ENCODE measurements at regions not wholly inside any gene's neighbourhood (a gene's known extent, or its start where the extent isn't known, plus 50 kb on each side); places are given as distances from the start of the nearest gene placed in this dataset.
A peak's percentile ranks its signal among the peaks of the same experiment; 100 is the strongest.

GRCh38 chr6:158920311-158920905 lies 79.6 kb downstream of the RSPH3 start:
- Histone ChIP-seq H3K27me3 (no peaks in the 10 kb centered on the region), H3K27ac (no peak overlapping the region), H3K4me3 (no peak overlapping the region), H3K4me1 (peaks cover 0 to 4% of the 10 kb centered on the region in 2 donors), H3K9me3 (no peaks in the 10 kb centered on the region), H3K36me3 (no peaks in the 10 kb centered on the region)
- no peak for TF ChIP-seq CTCF (IDR thresholded peaks at IDR 0.05)
- DNase-seq (ENCODE audit: low spot score): no peak

- TF ChIP-seq CTCF (IDR thresholded peaks at IDR 0.05): no peak
- peaks cover 0 to 4% of the 10 kb centered on the region in 2 donors for H3K4me1 ChIP-seq
- H3K36me3 ChIP-seq: no peaks in the 10 kb centered on the region
- DNase-seq (ENCODE audit: low spot score): peak; percentile 13
- no peak overlapping the region for H3K4me3 ChIP-seq
- no peaks in the 10 kb centered on the region for H3K27me3 ChIP-seq
- no peak overlapping the region for H3K27ac ChIP-seq
- H3K9me3 ChIP-seq: no peaks in the 10 kb centered on the region
Measured at GRCh38 chr6:158919865-158920264, 80.1 kb downstream of the RSPH3 start.

GRCh38 chr6:158916617-158917016 lies 83.4 kb downstream of the RSPH3 start:
- Histone ChIP-seq H3K27ac (no peak overlapping the region), H3K4me3 (no peak overlapping the region), H3K9me3 (no peaks in the 10 kb centered on the region)

GRCh38 chr6:158914923-158915322 lies 85.1 kb downstream of the RSPH3 start:
- Histone ChIP-seq H3K36me3 (no peaks in the 10 kb centered on the region), H3K27ac (no peak overlapping the region), H3K9me3 (no peaks in the 10 kb centered on the region), H3K4me1 (peaks cover 0 to 4% of the 10 kb centered on the region in 2 donors), H3K4me3 (no peak overlapping the region), H3K27me3 (no peaks in the 10 kb centered on the region)
- no peak for DNase-seq (ENCODE audit: low spot score)
- TF ChIP-seq CTCF (IDR thresholded peaks at IDR 0.05): no peak

More at GRCh38 chr6:158916617-158917016, 83.4 kb downstream of the RSPH3 start:
- TF ChIP-seq CTCF (IDR thresholded peaks at IDR 0.05): no peak
- DNase-seq (ENCODE audit: low spot score): no peak
- peaks cover 0 to 4% of the 10 kb centered on the region in 2 donors for H3K4me1 ChIP-seq
- H3K27me3 ChIP-seq: no peaks in the 10 kb centered on the region
- H3K36me3 ChIP-seq: no peaks in the 10 kb centered on the region

GRCh38 chr6:158913580-158913979 lies 86.4 kb downstream of the RSPH3 start:
- Histone ChIP-seq H3K4me1 (peaks cover 0 to 4% of the 10 kb centered on the region in 2 donors), H3K27me3 (no peaks in the 10 kb centered on the region), H3K36me3 (no peaks in the 10 kb centered on the region), H3K4me3 (no peak overlapping the region), H3K9me3 (no peaks in the 10 kb centered on the region), H3K27ac (no peak overlapping the region)
- no peak for TF ChIP-seq CTCF (IDR thresholded peaks at IDR 0.05)
- DNase-seq (ENCODE audit: low spot score): no peak

GRCh38 chr6:158912655-158913054 lies 87.3 kb downstream of the RSPH3 start:
- Histone ChIP-seq H3K9me3 (no peaks in the 10 kb centered on the region), H3K36me3 (no peaks in the 10 kb centered on the region), H3K27me3 (no peaks in the 10 kb centered on the region), H3K4me3 (no peak overlapping the region), H3K27ac (no peak overlapping the region), H3K4me1 (peaks cover 0 to 4% of the 10 kb centered on the region in 2 donors)
- no peak for DNase-seq (ENCODE audit: low spot score)
- no peak for TF ChIP-seq CTCF (IDR thresholded peaks at IDR 0.05)

All from right atrium auricular region (tissue), 2 donors.